Keratinocyte (primary cell): ENCODE measurements at regions not wholly inside any gene's neighbourhood (a gene's known extent, or its start where the extent isn't known, plus 50 kb on each side); places are given as distances from the start of the nearest gene placed in this dataset.

Experiments
- DNase-seq: peaks from one replicate; pipeline ENCODE4 v3.0.0-alpha.2; 2011; ENCODE audit warnings: low read depth, missing footprints, low spot score
- FAIRE-seq: peaks from 2 replicates; lab custom pipeline; 2011; peaks lifted over from hg19 to GRCh38; lab: Jason Lieb, UNC
- H2AFZ ChIP-seq: 2 replicates; pipeline ENCODE4 v1.6.0; 2012; ENCODE audit warnings: low read length, control low read depth, inconsistent platforms; ENCODE audit not compliant: control insufficient read depth
- H3K27ac ChIP-seq: 2 replicates; pipeline ENCODE4 v1.5.1; 2011; ENCODE audit warnings: low read length; ENCODE audit not compliant: control insufficient read depth, insufficient read depth
- H3K27me3 ChIP-seq: 3 replicates; pipeline ENCODE4 v1.6.0; 2011; ENCODE audit warnings: low read length; ENCODE audit not compliant: control insufficient read depth, insufficient read depth; ENCODE audit errors: extremely low read depth
- H3K36me3 ChIP-seq, 2 experiments: 2 replicates in 1 of 2; 3 replicates in 1 of 2; pipeline ENCODE4 v1.5.1; 2011; ENCODE audit warnings: low read length in 2 of 2, mild to moderate bottlenecking in 1 of 2; ENCODE audit not compliant: control insufficient read depth in 2 of 2, insufficient read depth in 2 of 2; ENCODE audit errors: extremely low read depth in 1 of 2
- H3K4me1 ChIP-seq: 3 replicates; pipeline ENCODE4 v1.5.1; 2011; ENCODE audit warnings: low read length; ENCODE audit not compliant: control insufficient read depth, insufficient read depth; ENCODE audit errors: extremely low read depth
- H3K4me2 ChIP-seq: 3 replicates; pipeline ENCODE4 v1.6.0; 2011; ENCODE audit warnings: low read depth, low read length; ENCODE audit not compliant: control insufficient read depth, insufficient read depth; ENCODE audit errors: extremely low read depth
- H3K4me3 ChIP-seq, 3 experiments: fragments of 200-600 bp in 1 of 3; sonication (generic) in 1 of 3; 2 replicates in 2 of 3; 3 replicates in 1 of 3; pipeline ENCODE4 v1.5.1; 2011 to 2016; ENCODE audit warnings: low read length in 3 of 3, mild to moderate bottlenecking in 3 of 3, control low read depth in 2 of 3, inconsistent platforms in 1 of 3, low read depth in 1 of 3, mixed read lengths in 1 of 3, mixed run types in 1 of 3, moderate library complexity in 1 of 3; ENCODE audit not compliant: control insufficient read depth in 2 of 3, insufficient read depth in 2 of 3; ENCODE audit errors: extremely low read depth in 1 of 3
- H3K79me2 ChIP-seq: 2 replicates; pipeline ENCODE4 v1.6.0; 2012; ENCODE audit warnings: low read length; ENCODE audit not compliant: control insufficient read depth, insufficient read depth
- H3K9ac ChIP-seq: 3 replicates; pipeline ENCODE4 v1.6.0; 2011; ENCODE audit warnings: low read length; ENCODE audit not compliant: control insufficient read depth, insufficient read depth; ENCODE audit errors: extremely low read depth
- H3K9me1 ChIP-seq: 3 replicates; pipeline ENCODE4 v1.6.0; 2011; ENCODE audit warnings: low read length; ENCODE audit not compliant: control insufficient read depth, insufficient read depth; ENCODE audit errors: extremely low read depth
- H3K9me3 ChIP-seq: 2 replicates; pipeline ENCODE4 v1.5.1; 2012; ENCODE audit warnings: low read depth, low read length; ENCODE audit not compliant: control insufficient read depth
- H4K20me1 ChIP-seq: 3 replicates; pipeline ENCODE4 v1.6.0; 2011; ENCODE audit warnings: low read length; ENCODE audit not compliant: control insufficient read depth, insufficient read depth; ENCODE audit errors: extremely low read depth
- EZH2 ChIP-seq: IDR thresholded peaks from one replicate; pipeline ENCODE4 v1.6.1; 2012; ENCODE audit warnings: inconsistent platforms, mild to moderate bottlenecking, low read length, moderate library complexity
- dilution Hi-C: fragments of 300-500 bp; cut with MboI; formaldehyde crosslinking; loops from one replicate; pipeline ENCODE4 v1.7.0; 2020; ENCODE audit warnings: low sequenced_read_pairs; ENCODE audit not compliant: extremely low pct_ligation_motif_present
- TF ChIP-seq, protein P1 (sequence below), 3 experiments: IDR thresholded peaks in 1 of 3; conservative IDR thresholded peaks in 1 of 3; optimal IDR thresholded peaks in 1 of 3; 2 replicates in 2 of 3; 3 replicates in 1 of 3; pipeline versions ENCODE3 to v1.5.1; 2011; ENCODE audit warnings: low read length in 3 of 3, mild to moderate bottlenecking in 3 of 3, moderate library complexity in 2 of 3, control low read depth in 1 of 3, inconsistent platforms in 1 of 3; ENCODE audit not compliant: insufficient read depth in 2 of 3; ENCODE audit errors: extremely low read depth in 1 of 3

DNA sequence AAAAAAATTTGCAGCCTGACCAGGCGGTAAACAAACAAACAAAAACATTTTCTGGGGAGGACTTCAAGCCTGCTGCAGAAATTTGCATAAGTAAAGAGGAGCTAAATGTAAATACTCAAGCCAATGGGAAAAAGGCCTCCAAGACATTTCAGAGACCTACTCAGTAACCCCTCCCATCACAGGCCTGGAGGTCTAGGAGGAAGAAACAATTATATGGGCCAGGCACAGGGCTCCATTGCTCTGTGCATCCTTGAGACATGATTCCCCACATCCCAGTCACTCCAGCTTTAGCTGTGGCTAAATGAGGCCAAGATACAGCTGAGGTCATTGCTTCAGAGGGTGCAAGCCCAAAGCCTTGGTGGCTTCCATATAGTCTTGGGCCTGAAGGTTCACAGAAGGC lies 793.4 kb downstream of the SLITRK1 start:
- TF ChIP-seq EZH2, result no peak
- TF ChIP-seq, protein P1, sequence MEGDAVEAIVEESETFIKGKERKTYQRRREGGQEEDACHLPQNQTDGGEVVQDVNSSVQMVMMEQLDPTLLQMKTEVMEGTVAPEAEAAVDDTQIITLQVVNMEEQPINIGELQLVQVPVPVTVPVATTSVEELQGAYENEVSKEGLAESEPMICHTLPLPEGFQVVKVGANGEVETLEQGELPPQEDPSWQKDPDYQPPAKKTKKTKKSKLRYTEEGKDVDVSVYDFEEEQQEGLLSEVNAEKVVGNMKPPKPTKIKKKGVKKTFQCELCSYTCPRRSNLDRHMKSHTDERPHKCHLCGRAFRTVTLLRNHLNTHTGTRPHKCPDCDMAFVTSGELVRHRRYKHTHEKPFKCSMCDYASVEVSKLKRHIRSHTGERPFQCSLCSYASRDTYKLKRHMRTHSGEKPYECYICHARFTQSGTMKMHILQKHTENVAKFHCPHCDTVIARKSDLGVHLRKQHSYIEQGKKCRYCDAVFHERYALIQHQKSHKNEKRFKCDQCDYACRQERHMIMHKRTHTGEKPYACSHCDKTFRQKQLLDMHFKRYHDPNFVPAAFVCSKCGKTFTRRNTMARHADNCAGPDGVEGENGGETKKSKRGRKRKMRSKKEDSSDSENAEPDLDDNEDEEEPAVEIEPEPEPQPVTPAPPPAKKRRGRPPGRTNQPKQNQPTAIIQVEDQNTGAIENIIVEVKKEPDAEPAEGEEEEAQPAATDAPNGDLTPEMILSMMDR (optimal IDR thresholded peaks at IDR 0.05 in 1 of 3, IDR thresholded peaks at IDR 0.05 in 1 of 3, conservative IDR thresholded peaks at IDR 0.05 in 1 of 3; ENCODE audit: extremely low read depth in 1 of 3, insufficient read depth in 2 of 3, low read length in 3 of 3), result no peak
- no peaks in the 10 kb centered on the region for H4K20me1 ChIP-seq
- H3K4me3 ChIP-seq, result no peak overlapping the region
- dilution Hi-C loops, result no loop called here
- no peaks in the 10 kb centered on the region for H3K27me3 ChIP-seq
- no peaks in the 10 kb centered on the region for H3K79me2 ChIP-seq
- H3K27ac ChIP-seq, result no peak overlapping the region
- no peak for DNase-seq
- no peak overlapping the region for H3K9ac ChIP-seq
- H3K4me2 ChIP-seq, result no peak overlapping the region
- H3K9me1 ChIP-seq, result no peaks in the 10 kb centered on the region
- H2AFZ ChIP-seq, result no peak overlapping the region
- H3K9me3 ChIP-seq, result no peaks in the 10 kb centered on the region
- FAIRE-seq, result no peak
- H3K4me1 ChIP-seq, result no peaks in the 10 kb centered on the region
- H3K36me3 ChIP-seq, result no peaks in the 10 kb centered on the region

DNA sequence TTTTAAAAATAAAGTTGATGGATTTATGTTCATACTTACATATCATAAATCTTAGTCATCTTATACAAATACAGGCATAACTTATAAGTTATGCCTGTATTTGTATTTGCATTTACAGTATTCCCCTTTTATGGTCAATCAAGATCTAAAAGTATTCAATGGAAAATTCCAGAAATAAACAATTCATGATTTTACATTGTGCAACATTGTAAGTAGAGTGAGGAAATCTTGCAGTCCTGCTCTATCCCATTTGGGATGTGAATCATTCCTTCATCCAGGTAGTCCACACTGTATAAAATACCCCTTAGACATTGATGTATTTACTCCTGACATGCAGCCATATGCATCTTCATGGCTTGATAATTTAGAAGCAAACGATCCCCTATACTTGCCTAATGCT lies 795.3 kb downstream of the SLITRK1 start:
- Histone ChIP-seq H3K9me1 (no peaks in the 10 kb centered on the region), H3K27me3 (no peaks in the 10 kb centered on the region), H2AFZ (no peak overlapping the region), H3K36me3 (no peaks in the 10 kb centered on the region), H4K20me1 (no peaks in the 10 kb centered on the region), H3K9ac (no peak overlapping the region), H3K9me3 (no peaks in the 10 kb centered on the region), H3K4me3 (no peak overlapping the region), H3K4me1 (no peaks in the 10 kb centered on the region), H3K27ac (no peak overlapping the region), H3K4me2 (no peak overlapping the region), H3K79me2 (no peaks in the 10 kb centered on the region)
- FAIRE-seq (no peak), DNase-seq (no peak)
- TF ChIP-seq, protein P1 (optimal IDR thresholded peaks at IDR 0.05 in 1 of 3, IDR thresholded peaks at IDR 0.05 in 1 of 3, conservative IDR thresholded peaks at IDR 0.05 in 1 of 3; ENCODE audit: extremely low read depth in 1 of 3, insufficient read depth in 2 of 3, low read length in 3 of 3), result no peak
- no peak for TF ChIP-seq EZH2
- dilution Hi-C loops, result no loop called here
